DOHH2 (cell line): ENCODE measurements at regions not wholly inside any gene's neighbourhood (a gene's known extent, or its start where the extent isn't known, plus 50 kb on each side); places are given as distances from the start of the nearest gene placed in this dataset.

Source experiments
- CTCF ChIP-seq: fragments of 200-600 bp; sonication (generic); IDR thresholded peaks from one replicate; pipeline ENCODE4 v1.5.1; 2014; ENCODE audit warnings: antibody characterized with exemption, mild to moderate bottlenecking, low read depth, low read length; ENCODE audit not compliant: poor library complexity, severe bottlenecking
- EZH2phosphoT487 ChIP-seq: fragments of 200-600 bp; sonication (generic); IDR thresholded peaks from 2 replicates; pipeline ENCODE4 v1.6.1; 2017; ENCODE audit warnings: borderline replicate concordance, mild to moderate bottlenecking, antibody characterized with exemption, low read length, moderate library complexity, mixed read lengths

- TF ChIP-seq CTCF (no peak), EZH2phosphoT487 (no peak)
Observed at GRCh38 chr10:53315709-53316108, 543.1 kb upstream of the MBL2 start.
